Mesothelial cell of epicardium (in vitro differentiated cells): ENCODE measurements at regions not wholly inside any gene's neighbourhood (a gene's known extent, or its start where the extent isn't known, plus 50 kb on each side); places are given as distances from the start of the nearest gene placed in this dataset.

Experiments
- DNase-seq, 2 experiments: peaks; one replicate each; pipeline ENCODE4 v3.0.0; 2021; ENCODE audit warnings: low spot score in 2 of 2; ENCODE audit not compliant: unreplicated experiment in 2 of 2
- H3K27ac Mint-ChIP-seq: 2 replicates; pipeline ENCODE4 v1.8.0; 2021; ENCODE audit warnings: mixed read lengths
- H3K27me3 Mint-ChIP-seq: 2 replicates; pipeline ENCODE4 v1.8.0; 2021; ENCODE audit warnings: low read depth, mixed read lengths
- H3K36me3 Mint-ChIP-seq: 2 replicates; pipeline ENCODE4 v1.8.0; 2021; ENCODE audit warnings: mixed read lengths
- H3K4me1 Mint-ChIP-seq: 2 replicates; pipeline ENCODE4 v1.8.0; 2021; ENCODE audit warnings: mixed read lengths
- H3K4me3 Mint-ChIP-seq: 2 replicates; pipeline ENCODE4 v1.8.0; 2021; ENCODE audit warnings: mild to moderate bottlenecking, moderate library complexity, mixed read lengths
- H3K9me3 Mint-ChIP-seq: 2 replicates; pipeline ENCODE4 v1.8.0; 2021; ENCODE audit warnings: mixed read lengths
- TF ChIP-seq, protein P1 (sequence below): fragments of 200-600 bp; sonication (generic); IDR thresholded peaks from one replicate; pipeline ENCODE4 v1.5.0; 2021; ENCODE audit warnings: antibody characterized with exemption; ENCODE audit not compliant: unreplicated experiment

DNA sequence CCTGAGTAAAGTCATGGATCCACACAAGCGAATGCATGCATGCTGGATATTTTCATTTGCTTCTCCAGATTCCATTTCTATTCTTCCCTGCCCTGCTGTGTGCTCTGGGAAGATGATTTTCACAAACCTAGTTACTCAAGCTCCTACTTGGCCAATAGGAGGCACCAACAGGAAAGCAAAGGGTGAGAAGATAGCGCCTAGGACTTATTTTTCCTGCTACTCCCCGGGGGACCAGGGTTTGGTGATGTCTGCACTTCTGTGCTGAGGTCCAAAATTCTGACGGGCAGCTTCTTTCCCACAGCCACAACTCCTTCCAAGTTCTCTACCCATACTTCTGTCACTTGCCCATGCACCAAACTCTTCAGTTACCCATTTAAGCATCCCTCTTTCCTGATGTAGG, 509.3 kb upstream of the TENM4 start:
- Mint-ChIP-seq H3K4me3 (no peak overlapping the region), H3K27me3 (peaks cover 59% of the 10 kb centered on the region), H3K27ac (no peak overlapping the region), H3K9me3 (no peaks in the 10 kb centered on the region), H3K36me3 (no peaks in the 10 kb centered on the region), H3K4me1 (no peaks in the 10 kb centered on the region)
- DNase-seq, result no peak
- TF ChIP-seq, protein P1, sequence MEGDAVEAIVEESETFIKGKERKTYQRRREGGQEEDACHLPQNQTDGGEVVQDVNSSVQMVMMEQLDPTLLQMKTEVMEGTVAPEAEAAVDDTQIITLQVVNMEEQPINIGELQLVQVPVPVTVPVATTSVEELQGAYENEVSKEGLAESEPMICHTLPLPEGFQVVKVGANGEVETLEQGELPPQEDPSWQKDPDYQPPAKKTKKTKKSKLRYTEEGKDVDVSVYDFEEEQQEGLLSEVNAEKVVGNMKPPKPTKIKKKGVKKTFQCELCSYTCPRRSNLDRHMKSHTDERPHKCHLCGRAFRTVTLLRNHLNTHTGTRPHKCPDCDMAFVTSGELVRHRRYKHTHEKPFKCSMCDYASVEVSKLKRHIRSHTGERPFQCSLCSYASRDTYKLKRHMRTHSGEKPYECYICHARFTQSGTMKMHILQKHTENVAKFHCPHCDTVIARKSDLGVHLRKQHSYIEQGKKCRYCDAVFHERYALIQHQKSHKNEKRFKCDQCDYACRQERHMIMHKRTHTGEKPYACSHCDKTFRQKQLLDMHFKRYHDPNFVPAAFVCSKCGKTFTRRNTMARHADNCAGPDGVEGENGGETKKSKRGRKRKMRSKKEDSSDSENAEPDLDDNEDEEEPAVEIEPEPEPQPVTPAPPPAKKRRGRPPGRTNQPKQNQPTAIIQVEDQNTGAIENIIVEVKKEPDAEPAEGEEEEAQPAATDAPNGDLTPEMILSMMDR, result no peak

DNA sequence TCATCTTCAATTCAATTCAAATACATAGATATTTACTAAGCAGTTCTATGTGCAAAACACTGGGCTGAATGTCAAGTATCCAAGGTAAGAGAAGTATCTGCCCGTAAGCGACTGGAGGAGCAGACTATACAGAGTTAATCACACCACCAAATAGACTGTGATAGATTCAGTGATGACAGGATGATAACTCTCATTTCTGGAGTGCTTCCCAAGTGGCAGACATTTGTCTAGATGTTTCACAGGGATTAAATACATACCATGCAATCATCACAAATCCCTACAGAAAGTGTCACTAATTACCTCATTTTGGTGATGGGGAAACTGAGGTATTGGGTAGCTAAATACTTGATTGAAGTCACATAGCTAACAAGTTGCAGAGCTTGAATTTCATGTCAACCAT, 508.7 kb upstream of the TENM4 start:
- peaks cover 61% of the 10 kb centered on the region for H3K27me3 Mint-ChIP-seq
- H3K27ac Mint-ChIP-seq, result no peak overlapping the region
- H3K4me1 Mint-ChIP-seq, result no peaks in the 10 kb centered on the region
- H3K36me3 Mint-ChIP-seq, result no peaks in the 10 kb centered on the region
- TF ChIP-seq, protein P1, result no peak
- H3K4me3 Mint-ChIP-seq, result no peak overlapping the region
- peaks cover 2% of the 10 kb centered on the region for H3K9me3 Mint-ChIP-seq
- DNase-seq, result no peak

DNA sequence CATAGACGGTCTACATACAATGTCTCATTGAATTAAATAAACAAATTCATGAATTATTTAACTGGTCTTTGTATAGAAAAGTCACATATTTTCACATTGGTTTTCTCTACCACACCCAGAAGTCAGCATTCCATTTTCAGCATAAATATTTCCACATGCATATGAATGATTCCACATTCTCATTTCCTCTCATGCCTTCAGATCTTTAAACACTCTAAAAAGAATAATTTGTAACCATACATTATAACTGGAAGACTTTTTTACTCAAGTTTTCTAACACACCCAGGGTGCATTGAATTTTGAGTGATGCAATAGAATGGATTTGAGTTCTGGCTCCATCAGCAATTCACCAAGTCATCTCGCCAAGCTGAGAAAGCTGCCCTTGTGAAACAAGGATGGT, 501.8 kb upstream of the TENM4 start:
- TF ChIP-seq, protein P1, result no peak
- Mint-ChIP-seq H3K27me3 (peaks cover 22% of the 10 kb centered on the region), H3K36me3 (no peaks in the 10 kb centered on the region), H3K9me3 (peaks cover 8% of the 10 kb centered on the region), H3K4me1 (no peaks in the 10 kb centered on the region), H3K27ac (no peak overlapping the region), H3K4me3 (no peak overlapping the region)
- no peak for DNase-seq

DNA sequence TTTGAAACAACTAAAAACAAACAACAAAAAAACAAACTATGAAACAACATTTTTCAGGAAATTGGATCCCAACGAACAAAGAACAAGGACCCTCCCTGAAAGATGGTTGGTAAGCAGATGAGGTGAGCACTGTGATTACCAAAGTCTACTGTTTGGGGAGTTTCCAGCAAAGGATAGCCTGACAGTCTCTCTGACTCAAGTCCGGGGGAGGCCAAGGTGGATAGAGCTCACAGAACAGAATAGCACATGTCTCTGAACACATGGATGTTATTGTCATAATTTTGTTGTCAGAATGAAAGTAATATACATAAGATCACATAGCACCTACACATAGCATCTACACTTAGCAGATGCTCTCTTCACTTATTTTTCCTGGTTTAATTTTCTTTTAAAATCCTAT, 501.3 kb upstream of the TENM4 start:
- no peak for DNase-seq
- Mint-ChIP-seq H3K36me3 (no peaks in the 10 kb centered on the region), H3K4me1 (no peaks in the 10 kb centered on the region), H3K27me3 (peaks cover 19% of the 10 kb centered on the region), H3K27ac (no peak overlapping the region), H3K4me3 (no peak overlapping the region), H3K9me3 (peaks cover 8% of the 10 kb centered on the region)
- TF ChIP-seq, protein P1, result no peak

DNA sequence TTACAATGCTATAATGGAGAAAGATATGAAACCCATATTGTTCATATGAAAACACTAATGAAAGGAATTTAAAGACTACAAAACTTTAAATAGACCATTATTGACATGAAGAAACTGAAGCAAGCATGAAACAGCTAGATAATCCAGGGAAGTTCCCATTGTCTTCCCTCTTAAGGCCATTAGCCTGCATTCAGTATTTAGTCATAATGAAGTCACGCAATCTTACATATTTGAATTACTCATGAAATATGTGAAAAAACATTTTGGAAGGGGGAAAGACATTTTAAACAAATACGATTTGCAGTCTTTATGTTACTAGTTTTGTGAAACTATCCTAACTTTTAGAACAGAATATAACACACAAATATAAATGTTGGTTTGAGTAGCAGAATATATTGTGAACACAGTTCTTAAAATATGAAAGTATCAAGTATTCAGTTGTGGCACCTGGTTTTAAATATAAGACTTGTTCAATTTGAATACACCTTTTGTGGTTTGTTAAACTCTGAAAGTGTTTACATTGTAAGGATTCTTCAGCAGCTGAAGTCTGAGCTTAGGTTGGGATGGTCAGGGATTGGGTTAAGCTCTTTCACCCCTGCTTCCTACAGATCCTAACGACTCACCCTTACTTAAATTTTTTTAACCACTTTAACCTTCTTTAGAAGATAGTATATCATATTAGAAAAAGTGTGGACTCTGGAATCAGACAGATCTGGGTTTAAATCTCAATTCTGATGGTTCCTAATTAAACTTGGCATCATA, 500.3 kb upstream of the TENM4 start:
- no peak for DNase-seq
- H3K4me3 Mint-ChIP-seq, result no peak overlapping the region
- peaks cover 12% of the 10 kb centered on the region for H3K9me3 Mint-ChIP-seq
- H3K27me3 Mint-ChIP-seq, result peaks cover 12% of the 10 kb centered on the region
- TF ChIP-seq, protein P1, result no peak
- no peaks in the 10 kb centered on the region for H3K36me3 Mint-ChIP-seq
- H3K4me1 Mint-ChIP-seq, result no peaks in the 10 kb centered on the region
- no peak overlapping the region for H3K27ac Mint-ChIP-seq
